ENCODE measurements at regions not wholly inside any gene's neighbourhood (a gene's known extent, or its start where the extent isn't known, plus 50 kb on each side); places are given as distances from the start of the nearest gene placed in this dataset.

DNA sequence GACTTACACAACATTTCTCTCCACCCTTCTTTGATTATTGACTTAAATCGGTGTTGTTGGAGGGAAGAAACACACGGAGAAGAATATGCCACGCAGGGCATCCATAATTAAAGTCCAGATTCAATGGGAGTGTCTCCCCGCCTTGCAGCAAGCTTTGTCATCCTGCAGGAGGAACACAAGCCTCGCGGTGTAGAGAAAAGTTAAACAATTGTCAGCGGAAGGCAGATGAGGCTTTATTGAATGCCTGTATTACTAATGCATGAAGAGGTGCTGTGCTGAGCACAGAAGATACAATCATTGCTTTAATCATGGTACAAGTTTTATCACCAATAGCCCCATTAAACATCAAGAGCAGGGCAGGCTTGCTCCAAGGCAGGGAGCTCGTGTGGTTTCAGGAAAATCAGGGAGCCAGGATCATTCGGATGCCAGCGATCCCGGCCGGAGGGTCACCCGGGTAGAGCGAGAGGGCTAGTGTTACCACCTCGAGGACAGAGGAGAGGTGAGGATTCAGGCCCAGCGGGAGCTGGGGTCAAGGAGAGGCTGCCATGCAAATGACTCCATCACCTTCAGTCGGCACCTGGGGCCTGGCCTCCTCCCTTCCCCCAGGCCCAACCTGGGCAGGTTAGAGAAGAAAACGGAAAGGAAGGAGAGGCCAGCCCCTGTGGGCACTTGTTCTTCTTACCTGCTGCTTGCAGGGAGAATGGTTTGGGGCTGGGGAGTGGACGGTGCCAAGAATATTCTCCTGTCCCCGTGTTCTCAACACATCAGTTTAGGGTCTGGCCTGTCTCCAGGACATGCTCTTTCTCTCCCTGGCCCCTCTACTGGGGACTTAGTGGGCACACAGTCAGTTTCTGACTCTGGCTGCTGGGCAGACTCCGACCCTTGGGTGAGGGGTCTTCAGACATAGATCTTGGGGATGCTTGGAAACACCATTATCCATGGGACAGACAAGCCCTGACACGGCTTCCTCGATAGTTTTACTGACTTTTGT lies 289.5 kb downstream of the IRX2 start:
- no peak overlapping the region for H3K27ac ChIP-seq (ENCODE audit: insufficient read depth, low read depth, low read length)
- H3K4me1 ChIP-seq (ENCODE audit: control insufficient read depth, extremely low read depth, insufficient read depth, low read length) = no peaks in the 10 kb centered on the region
- no peaks in the 10 kb centered on the region for H3K79me2 ChIP-seq (ENCODE audit: control insufficient read depth, insufficient read depth, low read length)
- no peak overlapping the region for H3K9ac ChIP-seq (replicated peaks; ENCODE audit: extremely low read depth, insufficient read depth, low read length)
- intact Hi-C loops (cut with micrococcal nuclease) (no loop called here), dilution Hi-C loops (cut with MboI; ENCODE audit: extremely low pct_ligation_motif_present, low sequenced_read_pairs) (no loop called here)
- H4K20me1 ChIP-seq (replicated peaks; ENCODE audit: control insufficient read depth, extremely low read depth, insufficient read depth, low read length) = no peaks in the 10 kb centered on the region
- H3K27me3 ChIP-seq (ENCODE audit: control insufficient read depth in 2 of 2, insufficient read depth in 2 of 2, low read length in 2 of 2) = no peaks in the 10 kb centered on the region
- DNase-seq (ENCODE audit: low read depth, low spot score) (no peak), FAIRE-seq (no peak)
- TF ChIP-seq FOS (IDR thresholded peaks at IDR 0.05; ENCODE audit: borderline replicate concordance, insufficient read depth, low read length) = no peak
- TF ChIP-seq, protein P1, sequence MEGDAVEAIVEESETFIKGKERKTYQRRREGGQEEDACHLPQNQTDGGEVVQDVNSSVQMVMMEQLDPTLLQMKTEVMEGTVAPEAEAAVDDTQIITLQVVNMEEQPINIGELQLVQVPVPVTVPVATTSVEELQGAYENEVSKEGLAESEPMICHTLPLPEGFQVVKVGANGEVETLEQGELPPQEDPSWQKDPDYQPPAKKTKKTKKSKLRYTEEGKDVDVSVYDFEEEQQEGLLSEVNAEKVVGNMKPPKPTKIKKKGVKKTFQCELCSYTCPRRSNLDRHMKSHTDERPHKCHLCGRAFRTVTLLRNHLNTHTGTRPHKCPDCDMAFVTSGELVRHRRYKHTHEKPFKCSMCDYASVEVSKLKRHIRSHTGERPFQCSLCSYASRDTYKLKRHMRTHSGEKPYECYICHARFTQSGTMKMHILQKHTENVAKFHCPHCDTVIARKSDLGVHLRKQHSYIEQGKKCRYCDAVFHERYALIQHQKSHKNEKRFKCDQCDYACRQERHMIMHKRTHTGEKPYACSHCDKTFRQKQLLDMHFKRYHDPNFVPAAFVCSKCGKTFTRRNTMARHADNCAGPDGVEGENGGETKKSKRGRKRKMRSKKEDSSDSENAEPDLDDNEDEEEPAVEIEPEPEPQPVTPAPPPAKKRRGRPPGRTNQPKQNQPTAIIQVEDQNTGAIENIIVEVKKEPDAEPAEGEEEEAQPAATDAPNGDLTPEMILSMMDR (IDR thresholded peaks at IDR 0.05; ENCODE audit: extremely low read depth in 1 of 2, insufficient read depth in 1 of 2, low read depth in 1 of 2, low read length in 2 of 2) = no peak
- no peak for TF ChIP-seq EZH2 (IDR thresholded peaks at IDR 0.05; ENCODE audit: borderline replicate concordance, low read depth, low read length, severe bottlenecking)
- TF ChIP-seq MYC (IDR thresholded peaks at IDR 0.05; ENCODE audit: low read depth, low read length) = no peak
- TF ChIP-seq POLR2A (IDR thresholded peaks at IDR 0.05; ENCODE audit: low read depth, low read length) = no peak
- TF ChIP-seq GATA2 (IDR thresholded peaks at IDR 0.05; ENCODE audit: insufficient read depth, insufficient read length, low read depth, low read length) = no peak
- no peak for TF ChIP-seq POLR2AphosphoS5 (IDR thresholded peaks at IDR 0.05; ENCODE audit: insufficient read depth, low read depth, low read length)
- no peak for TF ChIP-seq JUN (IDR thresholded peaks at IDR 0.05; ENCODE audit: borderline replicate concordance, insufficient read depth, insufficient read length, low read depth)
- TF ChIP-seq, protein P2, sequence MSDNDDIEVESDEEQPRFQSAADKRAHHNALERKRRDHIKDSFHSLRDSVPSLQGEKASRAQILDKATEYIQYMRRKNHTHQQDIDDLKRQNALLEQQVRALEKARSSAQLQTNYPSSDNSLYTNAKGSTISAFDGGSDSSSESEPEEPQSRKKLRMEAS (IDR thresholded peaks at IDR 0.05; ENCODE audit: insufficient read depth, insufficient read length) = no peak
- no peak overlapping the region for H3K4me2 ChIP-seq (ENCODE audit: insufficient read depth, low read length)
- no peaks in the 10 kb centered on the region for H3K9me1 ChIP-seq (replicated peaks; ENCODE audit: control insufficient read depth, extremely low read depth, insufficient read depth, low read length)
- no TSS peak for BruUV-seq (replicated peaks)
- H3K36me3 ChIP-seq (ENCODE audit: control insufficient read depth in 2 of 2, extremely low read depth in 1 of 2, insufficient read depth in 2 of 2, low read length in 2 of 2) = no peaks in the 10 kb centered on the region
- H2AFZ ChIP-seq (ENCODE audit: low read depth, low read length) = no peak overlapping the region
- peaks cover 4% of the 10 kb centered on the region for H3K9me3 ChIP-seq (replicated peaks; ENCODE audit: control insufficient read depth, insufficient read depth, low read length)
- POLR2A ChIA-PET = no interaction called here
- H3K4me3 ChIP-seq (replicated peaks in 1 of 3; ENCODE audit: insufficient read depth in 1 of 3, low read depth in 1 of 3, low read length in 3 of 3) = no peak overlapping the region
- CTCF ChIA-PET = no interaction called here

All from endothelial cell of umbilical vein (primary cell).